ENCODE measurements at regions not wholly inside any gene's neighbourhood (a gene's known extent, or its start where the extent isn't known, plus 50 kb on each side); places are given as distances from the start of the nearest gene placed in this dataset.

DNA sequence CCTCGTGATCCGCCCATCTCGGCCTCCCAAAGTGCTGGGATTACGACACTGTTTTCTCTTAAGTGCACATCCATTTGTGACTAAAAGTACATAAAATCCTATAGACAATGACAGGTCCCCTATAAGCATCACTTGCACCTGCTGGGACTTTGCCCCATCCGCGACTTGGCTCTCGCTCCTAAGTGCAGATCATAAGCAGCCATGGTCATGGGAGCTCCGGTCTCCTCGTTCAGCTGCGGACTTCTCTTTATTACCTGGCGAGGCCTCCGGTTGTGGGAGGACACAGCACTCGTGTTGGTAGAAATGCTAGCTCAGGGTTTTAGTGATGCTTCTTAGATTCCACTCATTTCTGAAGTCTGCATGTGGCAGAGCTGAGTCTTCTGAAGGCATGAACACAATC lies 92.7 kb upstream of the ST6GAL2 start:
- Mint-ChIP-seq H3K9me3 (no peaks in the 10 kb centered on the region), H3K4me1 (no peaks in the 10 kb centered on the region), H3K27ac (no peak overlapping the region), H3K27me3 (ENCODE audit: insufficient read depth, low read depth, poor library complexity) (peaks cover 4% of the 10 kb centered on the region), H3K36me3 (ENCODE audit: low read depth) (no peaks in the 10 kb centered on the region), H3K4me3 (no peak overlapping the region)
- no peak overlapping the region for H3K27ac ChIP-seq (ENCODE audit: low read depth)
- no peaks in the 10 kb centered on the region for H4K20me1 ChIP-seq (replicated peaks; ENCODE audit: insufficient read depth)
- H2AFZ ChIP-seq = no peak overlapping the region
- no peaks in the 10 kb centered on the region for H3K79me2 ChIP-seq (replicated peaks; ENCODE audit: insufficient read depth)
- TF ChIP-seq, protein P1, sequence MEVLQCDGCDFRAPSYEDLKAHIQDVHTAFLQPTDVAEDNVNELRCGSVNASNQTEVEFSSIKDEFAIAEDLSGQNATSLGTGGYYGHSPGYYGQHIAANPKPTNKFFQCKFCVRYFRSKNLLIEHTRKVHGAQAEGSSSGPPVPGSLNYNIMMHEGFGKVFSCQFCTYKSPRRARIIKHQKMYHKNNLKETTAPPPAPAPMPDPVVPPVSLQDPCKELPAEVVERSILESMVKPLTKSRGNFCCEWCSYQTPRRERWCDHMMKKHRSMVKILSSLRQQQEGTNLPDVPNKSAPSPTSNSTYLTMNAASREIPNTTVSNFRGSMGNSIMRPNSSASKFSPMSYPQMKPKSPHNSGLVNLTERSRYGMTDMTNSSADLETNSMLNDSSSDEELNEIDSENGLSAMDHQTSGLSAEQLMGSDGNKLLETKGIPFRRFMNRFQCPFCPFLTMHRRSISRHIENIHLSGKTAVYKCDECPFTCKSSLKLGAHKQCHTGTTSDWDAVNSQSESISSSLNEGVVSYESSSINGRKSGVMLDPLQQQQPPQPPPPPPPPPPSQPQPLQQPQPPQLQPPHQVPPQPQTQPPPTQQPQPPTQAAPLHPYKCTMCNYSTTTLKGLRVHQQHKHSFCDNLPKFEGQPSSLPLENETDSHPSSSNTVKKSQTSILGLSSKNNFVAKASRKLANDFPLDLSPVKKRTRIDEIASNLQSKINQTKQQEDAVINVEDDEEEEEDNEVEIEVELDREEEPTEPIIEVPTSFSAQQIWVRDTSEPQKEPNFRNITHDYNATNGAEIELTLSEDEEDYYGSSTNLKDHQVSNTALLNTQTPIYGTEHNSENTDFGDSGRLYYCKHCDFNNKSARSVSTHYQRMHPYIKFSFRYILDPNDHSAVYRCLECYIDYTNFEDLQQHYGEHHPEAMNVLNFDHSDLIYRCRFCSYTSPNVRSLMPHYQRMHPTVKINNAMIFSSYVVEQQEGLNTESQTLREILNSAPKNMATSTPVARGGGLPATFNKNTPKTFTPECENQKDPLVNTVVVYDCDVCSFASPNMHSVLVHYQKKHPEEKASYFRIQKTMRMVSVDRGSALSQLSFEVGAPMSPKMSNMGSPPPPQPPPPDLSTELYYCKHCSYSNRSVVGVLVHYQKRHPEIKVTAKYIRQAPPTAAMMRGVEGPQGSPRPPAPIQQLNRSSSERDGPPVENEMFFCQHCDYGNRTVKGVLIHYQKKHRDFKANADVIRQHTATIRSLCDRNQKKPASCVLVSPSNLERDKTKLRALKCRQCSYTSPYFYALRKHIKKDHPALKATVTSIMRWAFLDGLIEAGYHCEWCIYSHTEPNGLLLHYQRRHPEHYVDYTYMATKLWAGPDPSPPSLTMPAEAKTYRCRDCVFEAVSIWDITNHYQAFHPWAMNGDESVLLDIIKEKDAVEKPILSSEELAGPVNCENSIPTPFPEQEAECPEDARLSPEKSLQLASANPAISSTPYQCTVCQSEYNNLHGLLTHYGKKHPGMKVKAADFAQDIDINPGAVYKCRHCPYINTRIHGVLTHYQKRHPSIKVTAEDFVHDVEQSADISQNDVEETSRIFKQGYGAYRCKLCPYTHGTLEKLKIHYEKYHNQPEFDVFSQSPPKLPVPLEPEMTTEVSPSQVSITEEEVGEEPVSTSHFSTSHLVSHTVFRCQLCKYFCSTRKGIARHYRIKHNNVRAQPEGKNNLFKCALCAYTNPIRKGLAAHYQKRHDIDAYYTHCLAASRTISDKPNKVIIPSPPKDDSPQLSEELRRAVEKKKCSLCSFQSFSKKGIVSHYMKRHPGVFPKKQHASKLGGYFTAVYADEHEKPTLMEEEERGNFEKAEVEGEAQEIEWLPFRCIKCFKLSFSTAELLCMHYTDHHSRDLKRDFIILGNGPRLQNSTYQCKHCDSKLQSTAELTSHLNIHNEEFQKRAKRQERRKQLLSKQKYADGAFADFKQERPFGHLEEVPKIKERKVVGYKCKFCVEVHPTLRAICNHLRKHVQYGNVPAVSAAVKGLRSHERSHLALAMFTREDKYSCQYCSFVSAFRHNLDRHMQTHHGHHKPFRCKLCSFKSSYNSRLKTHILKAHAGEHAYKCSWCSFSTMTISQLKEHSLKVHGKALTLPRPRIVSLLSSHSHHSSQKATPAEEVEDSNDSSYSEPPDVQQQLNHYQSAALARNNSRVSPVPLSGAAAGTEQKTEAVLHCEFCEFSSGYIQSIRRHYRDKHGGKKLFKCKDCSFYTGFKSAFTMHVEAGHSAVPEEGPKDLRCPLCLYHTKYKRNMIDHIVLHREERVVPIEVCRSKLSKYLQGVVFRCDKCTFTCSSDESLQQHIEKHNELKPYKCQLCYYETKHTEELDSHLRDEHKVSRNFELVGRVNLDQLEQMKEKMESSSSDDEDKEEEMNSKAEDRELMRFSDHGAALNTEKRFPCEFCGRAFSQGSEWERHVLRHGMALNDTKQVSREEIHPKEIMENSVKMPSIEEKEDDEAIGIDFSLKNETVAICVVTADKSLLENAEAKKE (CRISPR knock-in tag; IDR thresholded peaks at IDR 0.05) = no peak
- TF ChIP-seq EZH2phosphoT487 (IDR thresholded peaks at IDR 0.05; ENCODE audit: unreplicated experiment) (no peak), POLR2AphosphoS5 (IDR thresholded peaks at IDR 0.05; ENCODE audit: low read depth) (no peak), ZNF114 (CRISPR knock-in tag; IDR thresholded peaks at IDR 0.05) (no peak), EZH2 (IDR thresholded peaks at IDR 0.05; ENCODE audit: low read depth, unreplicated experiment) (no peak), ZNF331 (CRISPR knock-in tag; IDR thresholded peaks at IDR 0.05; ENCODE audit: low read depth) (no peak), CREB1 (CRISPR knock-in tag; IDR thresholded peaks at IDR 0.05; ENCODE audit: low read depth) (no peak), STAT1 (IDR thresholded peaks at IDR 0.05; ENCODE audit: unreplicated experiment) (no peak), JUNB (IDR thresholded peaks at IDR 0.05; ENCODE audit: unreplicated experiment) (no peak), NANOG (IDR thresholded peaks at IDR 0.05; ENCODE audit: borderline replicate concordance) (no peak)
- TF ChIP-seq, protein P2, sequence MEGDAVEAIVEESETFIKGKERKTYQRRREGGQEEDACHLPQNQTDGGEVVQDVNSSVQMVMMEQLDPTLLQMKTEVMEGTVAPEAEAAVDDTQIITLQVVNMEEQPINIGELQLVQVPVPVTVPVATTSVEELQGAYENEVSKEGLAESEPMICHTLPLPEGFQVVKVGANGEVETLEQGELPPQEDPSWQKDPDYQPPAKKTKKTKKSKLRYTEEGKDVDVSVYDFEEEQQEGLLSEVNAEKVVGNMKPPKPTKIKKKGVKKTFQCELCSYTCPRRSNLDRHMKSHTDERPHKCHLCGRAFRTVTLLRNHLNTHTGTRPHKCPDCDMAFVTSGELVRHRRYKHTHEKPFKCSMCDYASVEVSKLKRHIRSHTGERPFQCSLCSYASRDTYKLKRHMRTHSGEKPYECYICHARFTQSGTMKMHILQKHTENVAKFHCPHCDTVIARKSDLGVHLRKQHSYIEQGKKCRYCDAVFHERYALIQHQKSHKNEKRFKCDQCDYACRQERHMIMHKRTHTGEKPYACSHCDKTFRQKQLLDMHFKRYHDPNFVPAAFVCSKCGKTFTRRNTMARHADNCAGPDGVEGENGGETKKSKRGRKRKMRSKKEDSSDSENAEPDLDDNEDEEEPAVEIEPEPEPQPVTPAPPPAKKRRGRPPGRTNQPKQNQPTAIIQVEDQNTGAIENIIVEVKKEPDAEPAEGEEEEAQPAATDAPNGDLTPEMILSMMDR (conservative IDR thresholded peaks at IDR 0.05; ENCODE audit: low read depth in 2 of 2) = no peak
- TF ChIP-seq, protein P3, sequence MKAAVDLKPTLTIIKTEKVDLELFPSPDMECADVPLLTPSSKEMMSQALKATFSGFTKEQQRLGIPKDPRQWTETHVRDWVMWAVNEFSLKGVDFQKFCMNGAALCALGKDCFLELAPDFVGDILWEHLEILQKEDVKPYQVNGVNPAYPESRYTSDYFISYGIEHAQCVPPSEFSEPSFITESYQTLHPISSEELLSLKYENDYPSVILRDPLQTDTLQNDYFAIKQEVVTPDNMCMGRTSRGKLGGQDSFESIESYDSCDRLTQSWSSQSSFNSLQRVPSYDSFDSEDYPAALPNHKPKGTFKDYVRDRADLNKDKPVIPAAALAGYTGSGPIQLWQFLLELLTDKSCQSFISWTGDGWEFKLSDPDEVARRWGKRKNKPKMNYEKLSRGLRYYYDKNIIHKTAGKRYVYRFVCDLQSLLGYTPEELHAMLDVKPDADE (IDR thresholded peaks at IDR 0.05) = no peak
- TF ChIP-seq, protein P4, sequence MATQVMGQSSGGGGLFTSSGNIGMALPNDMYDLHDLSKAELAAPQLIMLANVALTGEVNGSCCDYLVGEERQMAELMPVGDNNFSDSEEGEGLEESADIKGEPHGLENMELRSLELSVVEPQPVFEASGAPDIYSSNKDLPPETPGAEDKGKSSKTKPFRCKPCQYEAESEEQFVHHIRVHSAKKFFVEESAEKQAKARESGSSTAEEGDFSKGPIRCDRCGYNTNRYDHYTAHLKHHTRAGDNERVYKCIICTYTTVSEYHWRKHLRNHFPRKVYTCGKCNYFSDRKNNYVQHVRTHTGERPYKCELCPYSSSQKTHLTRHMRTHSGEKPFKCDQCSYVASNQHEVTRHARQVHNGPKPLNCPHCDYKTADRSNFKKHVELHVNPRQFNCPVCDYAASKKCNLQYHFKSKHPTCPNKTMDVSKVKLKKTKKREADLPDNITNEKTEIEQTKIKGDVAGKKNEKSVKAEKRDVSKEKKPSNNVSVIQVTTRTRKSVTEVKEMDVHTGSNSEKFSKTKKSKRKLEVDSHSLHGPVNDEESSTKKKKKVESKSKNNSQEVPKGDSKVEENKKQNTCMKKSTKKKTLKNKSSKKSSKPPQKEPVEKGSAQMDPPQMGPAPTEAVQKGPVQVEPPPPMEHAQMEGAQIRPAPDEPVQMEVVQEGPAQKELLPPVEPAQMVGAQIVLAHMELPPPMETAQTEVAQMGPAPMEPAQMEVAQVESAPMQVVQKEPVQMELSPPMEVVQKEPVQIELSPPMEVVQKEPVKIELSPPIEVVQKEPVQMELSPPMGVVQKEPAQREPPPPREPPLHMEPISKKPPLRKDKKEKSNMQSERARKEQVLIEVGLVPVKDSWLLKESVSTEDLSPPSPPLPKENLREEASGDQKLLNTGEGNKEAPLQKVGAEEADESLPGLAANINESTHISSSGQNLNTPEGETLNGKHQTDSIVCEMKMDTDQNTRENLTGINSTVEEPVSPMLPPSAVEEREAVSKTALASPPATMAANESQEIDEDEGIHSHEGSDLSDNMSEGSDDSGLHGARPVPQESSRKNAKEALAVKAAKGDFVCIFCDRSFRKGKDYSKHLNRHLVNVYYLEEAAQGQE (IDR thresholded peaks at IDR 0.05; ENCODE audit: unreplicated experiment) = no peak
- H3K4me3 ChIP-seq = no peak overlapping the region
- H3K4me1 ChIP-seq (ENCODE audit: insufficient read depth) = no peaks in the 10 kb centered on the region
- H3K9me2 ChIP-seq (ENCODE audit: insufficient read depth) = no peaks in the 10 kb centered on the region
- DNase-seq (ENCODE audit: low spot score) (no peak), ATAC-seq (no peak)
- no peaks in the 10 kb centered on the region for H3K27me3 ChIP-seq (ENCODE audit: insufficient read depth)
- no peaks in the 10 kb centered on the region for H3F3A ChIP-seq (replicated peaks; ENCODE audit: low read depth)
- H3K4me2 ChIP-seq = no peak overlapping the region
- no peaks in the 10 kb centered on the region for H3K36me3 ChIP-seq (ENCODE audit: insufficient read depth)
